Mammary epithelial cell (primary cell): ENCODE measurements at regions not wholly inside any gene's neighbourhood (a gene's known extent, or its start where the extent isn't known, plus 50 kb on each side); places are given as distances from the start of the nearest gene placed in this dataset.

Source experiments
- EZH2 ChIP-seq: IDR thresholded peaks from 2 replicates; pipeline ENCODE4 v1.6.1; 2012; ENCODE audit warnings: low read length, inconsistent platforms, borderline replicate concordance
- TF ChIP-seq, protein P1 (sequence below), 2 donors: IDR thresholded peaks in 1 of 2; conservative IDR thresholded peaks in 1 of 2; 2 replicates each; pipeline ENCODE4 v1.5.1; 2011 to 2012; ENCODE audit warnings: inconsistent platforms in 2 of 2, low read length in 2 of 2, mild to moderate bottlenecking in 2 of 2, control low read depth in 1 of 2, low read depth in 1 of 2; ENCODE audit not compliant: insufficient read depth in 1 of 2; ENCODE audit errors: extremely low read depth in 1 of 2

DNA sequence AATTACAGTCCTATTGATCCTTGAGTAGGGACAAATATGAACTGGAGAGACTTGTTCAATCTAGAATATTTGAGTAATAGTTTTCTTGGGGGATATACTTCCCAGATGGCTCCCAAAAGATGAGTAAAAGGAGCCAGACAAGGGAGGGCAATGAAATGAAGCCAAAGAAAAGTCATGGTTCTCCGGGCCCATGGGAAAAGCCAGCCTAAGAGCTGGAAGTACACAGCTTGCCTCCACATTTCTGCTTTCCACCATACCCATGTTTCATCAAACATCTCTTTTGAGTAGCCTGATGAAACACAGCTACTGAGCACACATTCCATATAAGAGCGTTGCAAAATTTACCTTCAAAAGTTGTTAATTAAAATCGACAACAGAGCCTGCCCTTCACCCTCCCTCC lies 535.0 kb upstream of the FZD8 start:
- TF ChIP-seq, protein P1, sequence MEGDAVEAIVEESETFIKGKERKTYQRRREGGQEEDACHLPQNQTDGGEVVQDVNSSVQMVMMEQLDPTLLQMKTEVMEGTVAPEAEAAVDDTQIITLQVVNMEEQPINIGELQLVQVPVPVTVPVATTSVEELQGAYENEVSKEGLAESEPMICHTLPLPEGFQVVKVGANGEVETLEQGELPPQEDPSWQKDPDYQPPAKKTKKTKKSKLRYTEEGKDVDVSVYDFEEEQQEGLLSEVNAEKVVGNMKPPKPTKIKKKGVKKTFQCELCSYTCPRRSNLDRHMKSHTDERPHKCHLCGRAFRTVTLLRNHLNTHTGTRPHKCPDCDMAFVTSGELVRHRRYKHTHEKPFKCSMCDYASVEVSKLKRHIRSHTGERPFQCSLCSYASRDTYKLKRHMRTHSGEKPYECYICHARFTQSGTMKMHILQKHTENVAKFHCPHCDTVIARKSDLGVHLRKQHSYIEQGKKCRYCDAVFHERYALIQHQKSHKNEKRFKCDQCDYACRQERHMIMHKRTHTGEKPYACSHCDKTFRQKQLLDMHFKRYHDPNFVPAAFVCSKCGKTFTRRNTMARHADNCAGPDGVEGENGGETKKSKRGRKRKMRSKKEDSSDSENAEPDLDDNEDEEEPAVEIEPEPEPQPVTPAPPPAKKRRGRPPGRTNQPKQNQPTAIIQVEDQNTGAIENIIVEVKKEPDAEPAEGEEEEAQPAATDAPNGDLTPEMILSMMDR (conservative IDR thresholded peaks at IDR 0.05 in 1 of 2, IDR thresholded peaks at IDR 0.05 in 1 of 2; ENCODE audit: extremely low read depth in 1 of 2, insufficient read depth in 1 of 2, low read depth in 1 of 2, low read length in 2 of 2): no peak
- TF ChIP-seq EZH2: no peak
